ENCODE measurements at regions not wholly inside any gene's neighbourhood (a gene's known extent, or its start where the extent isn't known, plus 50 kb on each side); places are given as distances from the start of the nearest gene placed in this dataset.

GRCh38 chr4:16377887-16378286, 151.6 kb upstream of the TAPT1 start:
- POLR2A ChIA-PET = no interaction called here
- CTCF ChIA-PET = no interaction called here

DNA sequence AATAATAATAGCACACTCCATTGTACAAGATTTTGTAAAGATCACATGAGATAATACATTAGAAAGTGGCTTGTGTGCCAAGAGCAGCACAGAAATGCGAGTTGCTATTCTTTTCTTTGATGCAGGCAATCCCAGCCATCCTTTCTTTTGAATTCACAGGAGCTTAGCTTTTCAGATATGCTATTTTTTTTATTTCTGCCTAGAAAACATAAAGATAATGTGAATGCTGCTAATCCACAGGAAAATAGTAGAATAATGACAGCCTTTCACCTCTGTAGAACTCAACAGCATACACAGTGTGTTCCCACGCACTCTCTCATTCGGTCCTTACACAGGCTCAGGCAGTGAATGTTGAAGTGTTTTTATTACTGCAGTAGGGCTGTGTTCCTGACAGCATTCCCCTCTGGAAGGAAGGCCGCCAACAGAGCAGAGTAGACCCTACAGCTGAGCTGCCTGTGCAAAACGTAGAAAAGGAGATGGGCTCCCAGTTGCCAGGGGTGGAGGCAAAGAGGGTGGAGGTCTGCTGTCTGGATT, 138.8 kb upstream of the TAPT1 start:
- POLR2A ChIA-PET = no interaction called here
- CTCF ChIA-PET = no interaction called here

DNA sequence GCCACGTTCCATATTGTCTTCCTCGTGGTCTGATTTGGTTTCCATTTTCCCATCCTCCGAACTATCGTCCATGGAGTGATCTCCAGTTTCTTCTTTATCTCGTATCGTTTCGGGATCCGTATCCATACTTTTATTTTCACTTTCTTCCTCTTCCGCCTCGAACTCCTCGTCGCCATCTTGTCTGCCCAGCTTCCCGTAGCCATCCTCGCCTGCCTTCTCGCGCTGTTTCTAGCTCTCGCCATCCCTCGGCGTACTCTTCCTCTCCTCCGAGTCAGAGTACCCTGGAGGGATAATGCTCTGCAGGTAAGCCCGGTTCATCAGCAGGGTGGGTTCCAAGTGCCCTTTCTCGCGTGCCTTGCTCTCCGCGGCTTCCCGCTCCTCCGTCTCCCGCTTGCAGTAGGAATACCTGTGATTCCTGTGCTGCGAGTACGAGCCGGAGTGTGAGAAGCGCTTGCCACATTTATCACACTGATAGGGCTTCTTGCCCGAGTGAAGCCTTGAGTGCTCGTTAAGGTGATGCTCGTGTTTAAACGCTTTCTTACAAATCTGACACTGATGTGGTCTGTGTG, 134.5 kb upstream of the TAPT1 start:
- ChIA-PET CTCF (no interaction called here), POLR2A (no interaction called here)

DNA sequence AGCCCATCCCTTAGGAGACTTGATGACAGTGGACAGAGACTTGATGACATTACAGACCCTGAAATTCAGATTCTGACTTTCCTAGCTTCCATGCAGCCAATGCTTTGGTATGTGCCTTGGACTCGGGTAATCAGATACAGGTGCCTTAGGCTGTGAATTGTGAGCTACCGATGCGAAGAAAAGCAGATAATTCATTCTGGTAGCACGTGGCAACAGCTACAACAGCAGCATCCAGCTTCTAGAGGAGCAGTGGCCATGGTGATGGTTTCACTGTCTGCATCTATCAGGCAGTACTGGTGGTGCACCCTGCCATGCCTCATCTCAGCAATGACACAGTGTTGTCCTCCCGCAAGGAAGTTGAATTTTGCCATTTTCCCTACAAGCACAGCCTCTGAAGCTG, 126.9 kb upstream of the TAPT1 start:
- POLR2A ChIA-PET = no interaction called here

DNA sequence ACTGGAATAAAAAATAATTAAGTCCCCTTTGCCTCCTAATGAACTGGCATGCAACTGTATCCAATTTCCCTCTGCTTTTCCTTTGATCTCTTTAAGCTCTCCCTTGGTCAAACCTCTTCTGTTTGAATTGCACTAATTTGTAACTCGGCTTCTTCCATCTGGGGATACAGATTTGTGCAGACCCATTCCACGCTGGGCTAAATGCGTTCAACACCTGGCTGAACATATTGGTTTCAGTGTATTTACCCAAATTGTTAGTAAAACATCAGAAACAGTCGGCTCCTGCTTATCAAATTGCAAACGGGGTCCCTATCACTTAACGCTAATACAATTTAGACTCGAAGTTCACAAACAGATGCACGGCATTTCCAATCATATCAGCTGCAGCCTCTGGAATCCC, 124.9 kb upstream of the TAPT1 start:
- CTCF ChIA-PET = no interaction called here
- POLR2A ChIA-PET = no interaction called here

More for the DNA sequence above, 126.9 kb upstream of the TAPT1 start:
- CTCF ChIA-PET = no interaction called here

GRCh38 chr4:16344853-16345252, 118.6 kb upstream of the TAPT1 start:
- POLR2A ChIA-PET = no interaction called here
- CTCF ChIA-PET = no interaction called here

- CTCF ChIA-PET = no interaction called here
Observed at GRCh38 chr4:16337936-16338335, 111.7 kb upstream of the TAPT1 start.

DNA sequence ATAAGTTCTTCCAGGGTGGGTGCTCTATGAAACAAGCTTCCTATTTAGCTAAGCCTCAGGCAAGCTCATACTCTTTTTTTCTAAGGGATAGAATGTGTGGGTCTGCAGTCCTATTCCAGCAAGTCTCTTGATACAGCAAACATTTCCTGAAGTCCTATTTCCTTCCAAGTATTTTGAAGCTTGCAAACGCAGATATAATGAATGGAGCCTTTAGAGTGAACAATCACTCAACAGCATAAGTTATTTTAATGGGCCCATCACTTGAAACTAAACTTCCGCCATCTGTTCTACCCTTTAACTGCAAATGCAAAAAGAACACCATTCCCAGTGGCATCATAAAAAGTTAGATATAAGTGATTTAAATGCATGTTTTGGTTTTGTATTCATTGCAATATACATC, 108.3 kb upstream of the TAPT1 start:
- ChIA-PET CTCF (no interaction called here), POLR2A (no interaction called here)

More at GRCh38 chr4:16337936-16338335, 111.7 kb upstream of the TAPT1 start:
- POLR2A ChIA-PET = no interaction called here

DNA sequence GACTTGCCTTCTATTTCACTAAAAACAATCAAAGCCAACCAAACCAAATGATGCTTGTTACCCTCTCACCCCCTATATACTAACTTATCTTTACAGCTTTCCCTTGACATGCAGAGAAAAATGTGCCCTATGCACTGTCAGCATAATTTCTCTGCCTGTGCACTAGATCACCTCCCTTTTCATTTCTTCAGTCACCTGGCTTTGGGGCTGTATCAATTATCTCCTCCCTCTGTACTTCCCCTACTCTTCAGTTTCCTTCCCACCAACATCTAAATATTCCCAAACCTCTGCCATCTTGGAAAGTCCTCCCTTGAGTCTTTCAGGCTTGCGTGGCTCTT, 103.5 kb upstream of the TAPT1 start:
- CTCF ChIA-PET = no interaction called here
- POLR2A ChIA-PET = no interaction called here

GRCh38 chr4:16329125-16329796, 103.0 kb upstream of the TAPT1 start:
- CTCF ChIA-PET = no interaction called here
- POLR2A ChIA-PET = no interaction called here

DNA sequence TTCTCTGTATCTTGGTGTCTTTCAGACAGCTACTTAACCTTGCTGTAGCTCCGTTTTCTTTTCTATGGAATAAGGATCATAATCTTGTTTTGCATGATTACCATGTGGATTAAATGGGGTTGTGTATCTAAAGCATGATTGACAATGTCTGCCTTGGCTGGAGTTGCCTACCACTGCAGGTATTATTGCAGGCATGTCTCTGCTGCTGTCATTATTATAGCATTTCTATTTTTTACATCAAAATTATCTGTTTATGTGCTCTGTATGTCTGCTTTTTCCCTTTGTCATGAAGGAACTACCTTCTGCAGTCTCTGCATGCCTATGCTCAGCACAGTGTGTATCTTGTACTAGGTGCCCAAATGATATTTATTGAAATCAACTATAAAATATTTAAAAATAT, 95.9 kb upstream of the TAPT1 start:
- CTCF ChIA-PET = no interaction called here
- POLR2A ChIA-PET = no interaction called here

DNA sequence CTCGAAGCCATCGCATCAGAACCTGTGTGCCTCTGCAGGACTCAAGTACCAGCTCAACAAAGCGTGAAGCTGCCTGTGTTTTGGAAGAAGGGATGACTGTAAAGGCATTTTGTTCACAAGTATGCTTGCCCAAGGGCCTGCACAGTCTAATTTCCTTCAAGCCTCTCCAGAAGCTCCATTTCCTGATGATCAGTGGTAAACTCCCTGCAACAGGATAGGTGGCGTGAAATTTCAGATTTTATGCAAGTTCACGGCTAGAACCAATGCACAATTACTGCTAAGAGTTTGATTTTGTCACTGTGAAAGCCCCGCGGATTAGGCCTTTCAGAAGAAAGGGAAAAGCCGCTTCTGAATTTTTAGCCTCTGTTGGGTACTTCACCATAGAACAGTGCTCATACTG, 89.2 kb upstream of the TAPT1 start:
- ChIA-PET CTCF (interaction anchor here (0.6 kb wide), 1 partner anchor 22 kb away, joined by 3 read pairs; no protein-coding TSS in a partner anchor), POLR2A (no interaction called here)

DNA sequence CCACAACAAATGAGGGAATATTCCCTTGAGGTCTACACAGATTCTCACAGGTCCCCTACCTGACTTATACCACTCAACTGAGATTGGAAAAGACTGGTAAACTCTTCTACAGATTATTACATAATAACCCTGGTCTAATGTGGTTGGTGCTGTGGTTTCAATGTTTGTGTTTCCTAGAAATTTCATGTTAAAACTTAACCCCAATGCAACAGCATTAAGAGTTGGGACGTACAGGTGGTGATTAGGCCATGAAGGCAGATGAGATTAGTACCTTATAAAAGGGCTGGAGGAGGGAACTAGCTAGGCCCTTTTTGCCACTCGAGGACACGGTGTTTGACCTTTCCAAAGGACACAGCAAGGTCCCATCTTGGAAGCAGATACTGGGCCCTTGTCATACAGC, 84.3 kb upstream of the TAPT1 start:
- ChIA-PET CTCF (no interaction called here), POLR2A (no interaction called here)

GRCh38 chr4:16302648-16303047, 76.4 kb upstream of the TAPT1 start:
- ChIA-PET CTCF (no interaction called here), POLR2A (no interaction called here)

- CTCF ChIA-PET = no interaction called here
- POLR2A ChIA-PET = no interaction called here
Observed at GRCh38 chr4:16297003-16297402, 70.7 kb upstream of the TAPT1 start.

DNA sequence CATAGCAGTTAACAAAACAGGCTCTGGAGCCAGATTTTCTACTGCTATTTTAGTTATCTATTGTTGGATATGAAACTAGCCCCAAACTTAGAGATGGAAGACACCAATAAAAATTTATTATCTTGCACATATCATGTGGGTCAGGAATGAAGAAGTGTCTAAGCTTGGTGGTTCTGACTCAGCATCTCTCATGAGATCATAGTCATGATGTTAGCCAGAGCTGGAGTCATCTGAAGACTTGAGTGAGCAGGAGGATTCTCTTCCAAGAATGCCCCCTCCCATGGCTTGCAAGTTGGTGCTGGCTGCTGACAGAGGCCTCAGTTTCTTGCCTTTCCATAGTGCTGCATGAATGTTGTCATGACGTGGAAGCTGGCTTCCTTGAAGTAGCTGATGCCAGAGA, 68.2 kb upstream of the TAPT1 start:
- POLR2A ChIA-PET = no interaction called here
- CTCF ChIA-PET = no interaction called here

DNA sequence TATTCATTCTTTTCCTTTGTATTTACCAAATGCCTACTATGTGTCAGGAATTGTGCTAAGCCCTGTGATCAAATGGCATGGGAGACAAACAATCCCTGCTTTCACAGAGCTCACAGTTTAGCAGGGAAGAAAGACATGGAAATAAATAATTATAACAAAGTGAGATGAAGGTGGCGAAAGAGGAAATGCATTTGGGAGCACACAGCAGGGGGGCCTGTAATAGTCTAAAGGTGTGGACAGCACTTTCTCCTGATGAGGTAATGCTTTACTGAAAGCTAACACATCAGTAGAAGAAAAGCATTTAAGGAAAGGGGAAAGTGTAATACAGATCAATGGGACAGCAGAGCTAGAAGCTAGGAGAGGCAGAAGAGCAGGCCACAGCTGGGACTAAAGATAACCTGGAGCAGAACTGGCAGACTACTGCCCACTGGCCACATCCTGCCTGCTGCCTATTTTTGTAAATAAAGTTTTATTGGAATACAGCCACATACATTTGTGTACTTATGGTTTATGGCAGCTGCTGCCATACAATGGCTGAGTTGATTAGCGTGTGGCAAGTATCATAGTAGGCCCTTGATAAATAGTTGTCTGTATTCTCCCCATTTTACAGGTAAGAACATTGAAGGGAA, 67.1 kb upstream of the TAPT1 start:
- POLR2A ChIA-PET = no interaction called here

GRCh38 chr4:16292585-16292984, 66.3 kb upstream of the TAPT1 start:
- ChIA-PET CTCF (no interaction called here), POLR2A (no interaction called here)

More for the DNA sequence above, 67.1 kb upstream of the TAPT1 start:
- CTCF ChIA-PET = no interaction called here

DNA sequence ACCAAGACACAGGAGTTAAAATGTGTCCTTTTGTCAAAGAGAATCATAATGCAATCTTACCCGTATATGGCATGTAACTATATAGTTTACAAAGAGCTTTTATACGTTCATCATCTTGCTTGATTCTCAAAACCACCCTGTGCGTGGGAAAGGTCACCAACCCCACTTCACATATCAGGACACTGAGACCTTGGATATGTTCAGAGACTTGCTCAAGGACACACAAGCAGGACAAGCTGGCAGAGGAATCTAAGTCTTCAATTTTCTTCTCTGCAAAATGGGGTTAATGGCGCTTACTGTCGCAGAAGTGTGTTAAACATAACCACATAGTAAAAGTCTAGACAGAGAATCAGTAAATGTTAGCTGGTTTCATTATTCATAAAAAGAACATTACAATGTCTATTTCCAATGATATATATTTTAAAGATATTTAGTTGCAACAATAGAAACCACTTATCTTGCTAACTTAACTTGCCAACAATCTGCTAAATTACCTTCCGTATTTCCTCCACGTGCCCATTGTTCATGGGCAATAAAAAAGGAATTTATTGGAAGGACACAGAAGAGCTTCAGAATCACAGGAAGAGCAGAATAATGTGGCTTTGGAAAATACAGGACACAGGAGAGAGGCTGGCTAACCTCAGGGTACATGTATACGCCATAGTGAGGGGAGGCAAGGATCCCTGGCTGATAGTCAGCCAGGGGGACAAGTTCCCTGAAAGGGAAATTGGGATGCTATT, 64.6 kb upstream of the TAPT1 start:
- CTCF ChIA-PET = interaction anchor here (0.7 kb wide), 1 partner anchor 377 kb away, joined by 3 read pairs; no protein-coding TSS in a partner anchor
- POLR2A ChIA-PET = no interaction called here

DNA sequence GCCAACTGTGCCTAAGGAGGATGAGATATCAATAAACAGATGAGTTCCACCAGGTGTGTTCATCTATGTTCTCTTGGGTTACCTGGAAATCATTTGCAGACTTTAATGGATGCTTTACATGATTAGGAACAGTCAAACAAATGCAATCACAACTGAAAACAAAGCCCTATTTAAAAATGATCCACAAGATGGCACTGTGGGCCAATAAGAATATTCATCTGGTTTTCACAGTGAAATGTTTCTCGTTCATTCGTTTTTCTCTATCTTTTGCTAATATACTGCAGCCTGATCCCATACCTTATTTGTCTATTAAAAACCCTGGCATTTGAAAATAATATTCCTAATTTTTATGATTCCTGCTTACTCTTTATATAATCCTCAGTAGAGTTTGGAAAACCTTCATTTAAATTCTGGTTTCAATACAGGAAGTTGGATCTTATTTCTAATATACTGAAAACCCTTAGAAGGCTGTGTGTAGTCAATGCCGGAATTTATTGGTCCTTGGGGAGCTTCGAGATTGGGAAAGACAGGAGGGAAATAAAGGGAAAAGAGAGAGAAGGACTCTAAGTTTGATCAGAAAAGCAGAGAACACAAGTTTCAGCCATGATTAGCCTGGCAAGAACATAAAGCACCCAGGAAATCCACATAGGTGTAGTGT, 63.8 kb upstream of the TAPT1 start:
- POLR2A ChIA-PET = no interaction called here
- CTCF ChIA-PET = no interaction called here

GRCh38 chr4:16284050-16284449, 57.8 kb upstream of the TAPT1 start:
- CTCF ChIA-PET = no interaction called here

More at GRCh38 chr4:16284050-16284449, 57.8 kb upstream of the TAPT1 start:
- POLR2A ChIA-PET = no interaction called here

Measured in activated CD8-positive, alpha-beta memory T cell treated with anti-CD3 and anti-CD28 coated beads for 36 hours (primary cell).